HepG2 (cell line): ENCODE measurements at regions not wholly inside any gene's neighbourhood (a gene's known extent, or its start where the extent isn't known, plus 50 kb on each side); places are given as distances from the start of the nearest gene placed in this dataset.

Source experiments
- ATAC-seq: fragments of 200-7000 bp; cut with Tn5 transposase; 3 replicates; pipeline ENCODE4 v1.9.1; 2020; ENCODE audit warnings: mild to moderate bottlenecking, moderate library complexity
- BruUV-seq: library from RNA; stranded (reverse); fragments of 400-500 nt; replicated peaks from 2 replicates; lab custom pipeline; 2021; lab: Mats Ljungman, UMichigan
- CTCF ChIA-PET: fragments of 300-600 bp; formaldehyde crosslinking; extraction: SDS; loops from one replicate; lab custom pipeline; 2021; ENCODE audit warnings: low total read pairs, inconsistent platforms, low intra/inter-chr PET ratio; lab: Yijun Ruan, JAX
- POLR2A ChIA-PET: fragments of 350-600 bp; sonication (Branson Sonifier 250); formaldehyde crosslinking; loops from one replicate; lab custom pipeline; 2020; ENCODE audit warnings: antibody characterized with exemption, inconsistent platforms; lab: Yijun Ruan, JAX
- DNase-seq: peaks from one replicate; pipeline ENCODE4 v3.0.0-alpha.2; 2015; ENCODE audit warnings: low spot score
- FAIRE-seq: peaks from 3 replicates; lab custom pipeline; 2011; peaks lifted over from hg19 to GRCh38; lab: Jason Lieb, UNC
- H2AFZ ChIP-seq: one replicate; pipeline ENCODE4 v1.6.1; 2011; ENCODE audit warnings: low read length, inconsistent platforms
- H3K27ac ChIP-seq: fragments of 300-600 bp; 3 replicates; pipeline ENCODE4 v1.8.0; 2011; ENCODE audit warnings: mixed run types, mild to moderate bottlenecking, mixed read lengths, low read length, inconsistent platforms; ENCODE audit not compliant: insufficient read depth; ENCODE audit errors: extremely low read length
- H3K27me3 ChIP-seq, 2 experiments: fragments of 200-600 bp in 1 of 2; 2 replicates in 1 of 2; 3 replicates in 1 of 2; pipeline versions ENCODE4 v1.6.0 to v1.8.0; 2011; ENCODE audit warnings: low read length in 2 of 2, mild to moderate bottlenecking in 2 of 2, moderate library complexity in 2 of 2, inconsistent platforms in 1 of 2; ENCODE audit not compliant: insufficient read depth in 2 of 2, control insufficient read depth in 1 of 2
- H3K36me3 ChIP-seq, 2 experiments: fragments of 200-600 bp in 1 of 2; replicated peaks in 1 of 2; 2 replicates in 1 of 2; 3 replicates in 1 of 2; pipeline versions ENCODE4 v1.5.1 to v1.8.0; 2011; ENCODE audit warnings: low read length in 2 of 2, inconsistent platforms in 1 of 2; ENCODE audit not compliant: insufficient read depth in 2 of 2, control insufficient read depth in 1 of 2
- H3K4me1 ChIP-seq: 2 replicates; pipeline ENCODE4 v1.5.1; 2012; ENCODE audit warnings: low read length, inconsistent platforms; ENCODE audit not compliant: insufficient read depth
- H3K4me2 ChIP-seq: 2 replicates; pipeline ENCODE4 v1.6.0; 2011; ENCODE audit warnings: low read depth, low read length, inconsistent platforms
- H3K4me3 ChIP-seq, 3 experiments: fragments of 200-600 bp in 1 of 3; sonication (generic), shearing (Covaris generic) in 1 of 3; replicated peaks in 1 of 3; 2 replicates each; pipeline ENCODE4 v1.5.1; 2011 to 2016; ENCODE audit warnings: low read length in 3 of 3, inconsistent platforms in 2 of 3, low read depth in 2 of 3, mild to moderate bottlenecking in 2 of 3, control low read depth in 1 of 3, mixed read lengths in 1 of 3; ENCODE audit not compliant: insufficient read depth in 1 of 3
- H3K79me2 ChIP-seq: one replicate; pipeline ENCODE4 v1.6.1; 2011; ENCODE audit warnings: low read length, inconsistent platforms; ENCODE audit not compliant: insufficient read depth
- H3K9ac ChIP-seq: 2 replicates; pipeline ENCODE4 v1.6.0; 2011; ENCODE audit warnings: mild to moderate bottlenecking, low read depth, low read length, inconsistent platforms; ENCODE audit not compliant: insufficient read depth
- H3K9me3 ChIP-seq: 2 replicates; pipeline ENCODE4 v1.5.1; 2012; ENCODE audit warnings: mild to moderate bottlenecking, low read length
- H4K20me1 ChIP-seq: 2 replicates; pipeline ENCODE4 v1.6.0; 2011; ENCODE audit warnings: inconsistent platforms, mild to moderate bottlenecking, low read length, moderate library complexity; ENCODE audit not compliant: insufficient read depth
- BCL6 ChIP-seq: IDR thresholded peaks from 2 replicates; pipeline ENCODE4 v1.6.1; 2016; ENCODE audit warnings: missing genetic modification reagents, missing compliant biosample characterization
- CSRNP1 ChIP-seq: sonication (generic); formaldehyde crosslinking; IDR thresholded peaks from 2 replicates; pipeline ENCODE4 v1.8.1; 2023; ENCODE audit warnings: mild to moderate bottlenecking, missing genetic modification reagents
- FOXM1 ChIP-seq: sonication (generic); formaldehyde crosslinking; IDR thresholded peaks from 2 replicates; pipeline ENCODE4 v1.5.0; 2020; ENCODE audit warnings: missing genetic modification reagents
- GTF2F1 ChIP-seq: fragments of 150-350 bp; IDR thresholded peaks from 2 replicates; pipeline ENCODE4 v1.6.1; 2014; ENCODE audit warnings: low read length
- NFE2L1 ChIP-seq: sonication (generic); formaldehyde crosslinking; IDR thresholded peaks from 2 replicates; pipeline ENCODE4 v1.4.0; 2020; ENCODE audit warnings: missing genetic modification reagents, mild to moderate bottlenecking, borderline replicate concordance
- NFIB ChIP-seq: sonication (generic); formaldehyde crosslinking; IDR thresholded peaks from 2 replicates; pipeline ENCODE4 v1.9.0; 2021; ENCODE audit warnings: missing genetic modification reagents, mild to moderate bottlenecking, borderline replicate concordance
- PLSCR1 ChIP-seq: sonication (generic); formaldehyde crosslinking; IDR thresholded peaks from 2 replicates; pipeline ENCODE4 v1.5.0; 2020; ENCODE audit warnings: missing genetic modification reagents, mild to moderate bottlenecking, borderline replicate concordance
- SALL2 ChIP-seq: sonication (generic); formaldehyde crosslinking; IDR thresholded peaks from 2 replicates; pipeline ENCODE4 v1.8.1; 2023; ENCODE audit warnings: mild to moderate bottlenecking, missing genetic modification reagents, inconsistent platforms
- SSRP1 ChIP-seq: IDR thresholded peaks from 2 replicates; pipeline ENCODE4 v1.6.1; 2016; ENCODE audit warnings: control low read depth
- TP53 ChIP-seq: sonication (generic); formaldehyde crosslinking; conservative IDR thresholded peaks from 2 replicates; pipeline ENCODE4 v1.4.0; 2020; ENCODE audit warnings: missing genetic modification reagents
- ZBTB26 ChIP-seq: IDR thresholded peaks from 2 replicates; pipeline ENCODE4 v1.6.1; 2016; ENCODE audit warnings: missing compliant biosample characterization, missing genetic modification reagents, borderline replicate concordance
- ZBTB44 ChIP-seq: sonication (generic); formaldehyde crosslinking; IDR thresholded peaks from 2 replicates; pipeline ENCODE4 v1.4.0; 2020; ENCODE audit warnings: missing genetic modification reagents
- ZKSCAN1 ChIP-seq: fragments of 150-350 bp; IDR thresholded peaks from 2 replicates; pipeline ENCODE4 v1.6.1; 2014; ENCODE audit warnings: low read length
- ZNF354B ChIP-seq: sonication (generic); formaldehyde crosslinking; IDR thresholded peaks from 2 replicates; pipeline ENCODE4 v1.8.0; 2022; ENCODE audit warnings: mild to moderate bottlenecking, missing genetic modification reagents
- ZNF431 ChIP-seq: sonication (generic); formaldehyde crosslinking; IDR thresholded peaks from 2 replicates; pipeline ENCODE4 v1.9.0; 2022; ENCODE audit warnings: missing genetic modification reagents, low read depth, mild to moderate bottlenecking, borderline replicate concordance
- ZNF576 ChIP-seq: sonication (generic); formaldehyde crosslinking; IDR thresholded peaks from 2 replicates; pipeline ENCODE4 v1.4.0; 2020; ENCODE audit warnings: mild to moderate bottlenecking, missing genetic modification reagents
- ZNF616 ChIP-seq: sonication (generic); formaldehyde crosslinking; IDR thresholded peaks from 2 replicates; pipeline ENCODE4 v1.5.0; 2020; ENCODE audit warnings: low read depth, mild to moderate bottlenecking, missing genetic modification reagents
- ZNF761 ChIP-seq: sonication (generic); formaldehyde crosslinking; conservative IDR thresholded peaks from 2 replicates; pipeline ENCODE4 v1.4.0; 2020; ENCODE audit warnings: mild to moderate bottlenecking, missing genetic modification reagents
- WGBS: methylation state at CpG from one replicate; pipeline ENCODE4 v1.1.6; 2017; ENCODE audit warnings: low lambda C conversion rate; 5-methylcytosine and 5-hydroxymethylcytosine counted together
- in situ Hi-C: cut with HindIII; loops from 2 replicates; pipeline ENCODE4 v1.10.0; 2017; ENCODE audit warnings: low pct_unique_long_range_greater_than_20kb; ENCODE audit not compliant: extremely low pct_ligation_motif_present
- intact Hi-C: fragments of 100-400 bp; cut with micrococcal nuclease; formaldehyde crosslinking; loops from one replicate; pipeline ENCODE4 v1.10.0; 2022; ENCODE audit not compliant: unreplicated experiment

- TF ChIP-seq ZBTB26 (no peak), CSRNP1 (CRISPR knock-in tag) (no peak), ZBTB44 (CRISPR knock-in tag) (no peak), ZNF761 (no peak), BCL6 (CRISPR knock-in tag) (no peak)
These were observed 98.4 kb upstream of the EEPD1 start (continued) for GRCh38 chr7:36054637-36055036.

GRCh38 chr7:36055207-36055606 is 97.8 kb upstream of the EEPD1 start:
- H3K27ac ChIP-seq: no peak overlapping the region
- FAIRE-seq (no peak), ATAC-seq (no peak), DNase-seq (no peak)
- no peaks in the 10 kb centered on the region for H3K79me2 ChIP-seq
- H3K4me2 ChIP-seq: no peak overlapping the region
- POLR2A ChIA-PET: no interaction called here
- H3K4me3 ChIP-seq: no peak overlapping the region
- no peak for TF ChIP-seq FOXM1 (CRISPR knock-in tag)
- no peak for TF ChIP-seq ZNF616 (CRISPR knock-in tag)
- TF ChIP-seq GTF2F1: no peak
- no peak for TF ChIP-seq ZNF576 (CRISPR knock-in tag)
- no peak for TF ChIP-seq TP53 (CRISPR knock-in tag)
- no peak for TF ChIP-seq NFIB (CRISPR knock-in tag)
- no peak for TF ChIP-seq ZKSCAN1
- TF ChIP-seq ZNF354B (CRISPR knock-in tag): no peak
- no peak for TF ChIP-seq NFE2L1 (CRISPR knock-in tag)
- no peak for TF ChIP-seq SSRP1 (CRISPR knock-in tag)
- TF ChIP-seq PLSCR1 (CRISPR knock-in tag): no peak
- TF ChIP-seq ZNF431 (CRISPR knock-in tag): no peak
- TF ChIP-seq SALL2 (CRISPR knock-in tag): no peak
- no peak for TF ChIP-seq ZBTB26
- CTCF ChIA-PET: no interaction called here
- H2AFZ ChIP-seq: no peak overlapping the region
- 18% methylated on average over 4 of the region's 4 CpGs for WGBS
- in situ Hi-C loops: no loop called here
- no TSS peak for BruUV-seq
- no peaks in the 10 kb centered on the region for H3K9me3 ChIP-seq
- H3K36me3 ChIP-seq: no peaks in the 10 kb centered on the region
- intact Hi-C loops: no loop called here
- no peaks in the 10 kb centered on the region for H3K4me1 ChIP-seq
- no peaks in the 10 kb centered on the region for H4K20me1 ChIP-seq
- no peak overlapping the region for H3K9ac ChIP-seq
- peaks cover 0 to 5% of the 10 kb centered on the region in 2 experiments; a peak in 1 of 5 replicates for H3K27me3 ChIP-seq
